Calu3 (cell line): ENCODE measurements at regions not wholly inside any gene's neighbourhood (a gene's known extent, or its start where the extent isn't known, plus 50 kb on each side); places are given as distances from the start of the nearest gene placed in this dataset.
"Not testable (repeated sequence)": the region's sequence is repeated elsewhere in the genome, so short reads cannot be mapped to it uniquely, and the experiment has no call there.

Experiments used
- BruUV-seq: library from RNA; stranded (reverse); fragments of 400-500 nt; replicated peaks from 2 replicates; lab custom pipeline; 2021; lab: Mats Ljungman, UMichigan
- CTCF ChIA-PET: fragments of 300-600 bp; sonication (Branson Sonifier 250); formaldehyde crosslinking; loops from one replicate; lab custom pipeline; 2022; ENCODE audit warnings: antibody characterized with exemption; lab: Charles Lee
- DNase-seq: peaks from one replicate; pipeline ENCODE4 v3.0.0; 2022
- H3K27ac Mint-ChIP-seq: one replicate; pipeline ENCODE4 v1.8.0; 2022; ENCODE audit warnings: mixed read lengths; ENCODE audit not compliant: unreplicated experiment
- H3K27me3 Mint-ChIP-seq: one replicate; pipeline ENCODE4 v1.8.0; 2022; ENCODE audit warnings: mixed read lengths; ENCODE audit not compliant: unreplicated experiment
- H3K36me3 Mint-ChIP-seq: one replicate; pipeline ENCODE4 v1.8.0; 2022; ENCODE audit warnings: mild to moderate bottlenecking, moderate library complexity, mixed read lengths; ENCODE audit not compliant: insufficient read depth, unreplicated experiment
- H3K4me1 Mint-ChIP-seq: one replicate; pipeline ENCODE4 v1.8.0; 2022; ENCODE audit warnings: mild to moderate bottlenecking, low read depth, mixed read lengths; ENCODE audit not compliant: unreplicated experiment
- H3K4me3 Mint-ChIP-seq: one replicate; pipeline ENCODE4 v1.8.0; 2022; ENCODE audit warnings: mild to moderate bottlenecking, low read depth, moderate library complexity, mixed read lengths; ENCODE audit not compliant: unreplicated experiment
- H3K9me3 Mint-ChIP-seq: one replicate; pipeline ENCODE4 v1.8.0; 2022; ENCODE audit warnings: low read depth, mixed read lengths; ENCODE audit not compliant: unreplicated experiment
- intact Hi-C: fragments of 100-400 bp; cut with micrococcal nuclease; formaldehyde crosslinking; loops from one replicate; pipeline ENCODE4 v1.10.0; 2022; ENCODE audit not compliant: unreplicated experiment
- TF ChIP-seq, protein P1 (sequence below): fragments of 200-600 bp; IDR thresholded peaks from one replicate; pipeline ENCODE4 v1.8.0; 2022; ENCODE audit warnings: antibody characterized with exemption; ENCODE audit not compliant: unreplicated experiment

GRCh38 chr7:10475940-10476641 is 497.6 kb upstream of the PHF14 start:
- TF ChIP-seq, protein P1, sequence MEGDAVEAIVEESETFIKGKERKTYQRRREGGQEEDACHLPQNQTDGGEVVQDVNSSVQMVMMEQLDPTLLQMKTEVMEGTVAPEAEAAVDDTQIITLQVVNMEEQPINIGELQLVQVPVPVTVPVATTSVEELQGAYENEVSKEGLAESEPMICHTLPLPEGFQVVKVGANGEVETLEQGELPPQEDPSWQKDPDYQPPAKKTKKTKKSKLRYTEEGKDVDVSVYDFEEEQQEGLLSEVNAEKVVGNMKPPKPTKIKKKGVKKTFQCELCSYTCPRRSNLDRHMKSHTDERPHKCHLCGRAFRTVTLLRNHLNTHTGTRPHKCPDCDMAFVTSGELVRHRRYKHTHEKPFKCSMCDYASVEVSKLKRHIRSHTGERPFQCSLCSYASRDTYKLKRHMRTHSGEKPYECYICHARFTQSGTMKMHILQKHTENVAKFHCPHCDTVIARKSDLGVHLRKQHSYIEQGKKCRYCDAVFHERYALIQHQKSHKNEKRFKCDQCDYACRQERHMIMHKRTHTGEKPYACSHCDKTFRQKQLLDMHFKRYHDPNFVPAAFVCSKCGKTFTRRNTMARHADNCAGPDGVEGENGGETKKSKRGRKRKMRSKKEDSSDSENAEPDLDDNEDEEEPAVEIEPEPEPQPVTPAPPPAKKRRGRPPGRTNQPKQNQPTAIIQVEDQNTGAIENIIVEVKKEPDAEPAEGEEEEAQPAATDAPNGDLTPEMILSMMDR = no peak
- no peaks in the 10 kb centered on the region for H3K27me3 Mint-ChIP-seq
- H3K4me1 Mint-ChIP-seq = no peaks in the 10 kb centered on the region
- CTCF ChIA-PET = no interaction called here
- intact Hi-C loops = no loop called here
- no peak for DNase-seq
- no peak overlapping the region for H3K4me3 Mint-ChIP-seq
- no TSS peak for BruUV-seq
- H3K36me3 Mint-ChIP-seq = no peaks in the 10 kb centered on the region
- H3K9me3 Mint-ChIP-seq = peaks cover 4% of the 10 kb centered on the region
- H3K27ac Mint-ChIP-seq = no peak overlapping the region

DNA sequence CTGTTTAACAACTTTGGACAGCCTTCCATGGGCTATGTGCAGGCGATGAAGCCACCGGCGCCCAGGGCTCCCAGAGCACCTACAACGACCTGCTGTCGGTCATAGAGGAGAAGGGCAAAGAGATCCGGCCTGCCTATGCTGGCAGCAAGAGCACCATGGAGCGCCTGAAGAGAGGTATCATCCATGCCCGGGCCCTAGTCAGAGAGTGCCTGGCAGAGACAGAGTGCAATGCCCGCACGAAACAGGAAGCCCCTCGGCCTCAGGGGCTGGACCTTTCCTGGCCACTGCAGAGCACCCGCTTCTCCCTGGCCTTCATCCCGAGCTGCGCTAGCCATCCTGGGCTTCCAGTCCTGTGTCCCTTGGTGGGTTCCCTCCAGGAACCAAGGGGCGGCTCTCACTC is 497.0 kb upstream of the PHF14 start:
- TF ChIP-seq, protein P1 = no peak
- BruUV-seq = no TSS peak
- intact Hi-C loops = no loop called here
- H3K4me1 Mint-ChIP-seq = no peaks in the 10 kb centered on the region
- H3K9me3 Mint-ChIP-seq = peaks cover 4% of the 10 kb centered on the region
- DNase-seq = no peak
- no peaks in the 10 kb centered on the region for H3K27me3 Mint-ChIP-seq
- H3K4me3 Mint-ChIP-seq = no peak overlapping the region
- no peaks in the 10 kb centered on the region for H3K36me3 Mint-ChIP-seq
- CTCF ChIA-PET = no interaction called here
- no peak overlapping the region for H3K27ac Mint-ChIP-seq

- no TSS peak for BruUV-seq
- Mint-ChIP-seq H3K27ac (no peak overlapping the region), H3K9me3 (peaks cover 9% of the 10 kb centered on the region), H3K4me1 (no peaks in the 10 kb centered on the region), H3K27me3 (no peaks in the 10 kb centered on the region), H3K4me3 (no peak overlapping the region), H3K36me3 (no peaks in the 10 kb centered on the region)
- DNase-seq = no peak
- CTCF ChIA-PET = no interaction called here
- intact Hi-C loops = no loop called here
- TF ChIP-seq, protein P1 = no peak
These were observed 490.0 kb upstream of the PHF14 start for GRCh38 chr7:10483671-10484070.

DNA sequence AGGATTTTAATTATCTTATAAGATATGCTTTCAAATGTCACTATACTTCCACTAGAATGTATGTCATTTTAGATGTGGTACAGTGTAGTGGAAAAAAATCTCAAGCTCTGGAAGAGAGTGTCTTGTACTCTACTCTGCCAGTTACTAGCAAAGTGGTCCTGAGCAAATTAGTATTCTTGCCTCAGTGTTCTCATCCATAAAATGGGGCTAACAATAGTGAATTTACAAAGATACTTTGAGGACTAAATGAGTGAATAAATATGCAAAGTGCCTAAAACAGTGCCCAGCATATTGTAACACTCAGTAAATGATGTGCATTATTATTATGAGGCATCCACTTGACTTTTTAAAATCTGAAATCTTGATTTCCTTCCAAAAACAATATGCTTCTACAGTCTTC is 488.9 kb upstream of the PHF14 start:
- intact Hi-C loops = no loop called here
- peaks cover 12% of the 10 kb centered on the region for H3K9me3 Mint-ChIP-seq
- CTCF ChIA-PET = no interaction called here
- BruUV-seq = no TSS peak
- no peaks in the 10 kb centered on the region for H3K27me3 Mint-ChIP-seq
- TF ChIP-seq, protein P1 = no peak
- H3K36me3 Mint-ChIP-seq = no peaks in the 10 kb centered on the region
- H3K4me1 Mint-ChIP-seq = no peaks in the 10 kb centered on the region
- DNase-seq = no peak
- no peak overlapping the region for H3K4me3 Mint-ChIP-seq
- H3K27ac Mint-ChIP-seq = no peak overlapping the region

GRCh38 chr7:10501206-10501884 is 472.3 kb upstream of the PHF14 start:
- DNase-seq, H3K36me3 Mint-ChIP-seq, H3K4me1 Mint-ChIP-seq, BruUV-seq, H3K4me3 Mint-ChIP-seq, H3K27me3 Mint-ChIP-seq, CTCF ChIA-PET, H3K27ac Mint-ChIP-seq, intact Hi-C loops: not testable (repeated sequence)
- peaks cover 17% of the 10 kb centered on the region for H3K9me3 Mint-ChIP-seq
